Activated naive CD8-positive, alpha-beta T cell treated with anti-CD3 and anti-CD28 coated beads, Interleukin-2, amount 50 U/mL, for 24 hours (primary cell): ENCODE measurements at regions not wholly inside any gene's neighbourhood (a gene's known extent, or its start where the extent isn't known, plus 50 kb on each side); places are given as distances from the start of the nearest gene placed in this dataset.

ENCODE experiments used
- ATAC-seq: fragments of 150-1000 bp; cut with Tn5 transposase; one replicate; pipeline ENCODE4 v1.10.0; 2021
- DNase-seq: peaks from one replicate; pipeline ENCODE4 v3.0.0; 2021
- H3K27ac Mint-ChIP-seq: one replicate; pipeline ENCODE4 v1.8.0; 2021; ENCODE audit warnings: mild to moderate bottlenecking, mixed read lengths
- H3K27me3 Mint-ChIP-seq: one replicate; pipeline ENCODE4 v1.8.0; 2021; ENCODE audit warnings: mixed read lengths
- H3K36me3 Mint-ChIP-seq: one replicate; pipeline ENCODE4 v1.8.0; 2021; ENCODE audit warnings: low read depth, mixed read lengths
- H3K4me1 Mint-ChIP-seq: one replicate; pipeline ENCODE4 v1.8.0; 2021; ENCODE audit warnings: mixed read lengths
- H3K4me3 Mint-ChIP-seq: one replicate; pipeline ENCODE4 v1.8.0; 2021; ENCODE audit warnings: mild to moderate bottlenecking, moderate library complexity, mixed read lengths
- H3K9me3 Mint-ChIP-seq: one replicate; pipeline ENCODE4 v1.8.0; 2021; ENCODE audit warnings: mixed read lengths

- no peak overlapping the region for H3K27ac Mint-ChIP-seq
- no peak for ATAC-seq
- DNase-seq = no peak
- no peaks in the 10 kb centered on the region for H3K4me1 Mint-ChIP-seq
- no peak overlapping the region for H3K4me3 Mint-ChIP-seq
- no peaks in the 10 kb centered on the region for H3K36me3 Mint-ChIP-seq
- peaks cover 4% of the 10 kb centered on the region for H3K27me3 Mint-ChIP-seq
- peaks cover 5% of the 10 kb centered on the region for H3K9me3 Mint-ChIP-seq
These were observed 62.1 kb upstream of the VLDLR start for GRCh38 chr9:2559192-2560152.

- ATAC-seq (no peak), DNase-seq (no peak)
- Mint-ChIP-seq H3K4me1 (no peaks in the 10 kb centered on the region), H3K27ac (no peak overlapping the region), H3K9me3 (peaks cover 5% of the 10 kb centered on the region), H3K27me3 (peaks cover 4% of the 10 kb centered on the region), H3K4me3 (no peak overlapping the region), H3K36me3 (no peaks in the 10 kb centered on the region)
These were observed 61.4 kb upstream of the VLDLR start for GRCh38 chr9:2560180-2560579.

- no peak for DNase-seq
- H3K4me3 Mint-ChIP-seq = no peak overlapping the region
- H3K27me3 Mint-ChIP-seq = no peaks in the 10 kb centered on the region
- no peak for ATAC-seq
- H3K9me3 Mint-ChIP-seq = no peaks in the 10 kb centered on the region
- no peaks in the 10 kb centered on the region for H3K36me3 Mint-ChIP-seq
- H3K4me1 Mint-ChIP-seq = no peaks in the 10 kb centered on the region
- no peak overlapping the region for H3K27ac Mint-ChIP-seq
These were observed 55.8 kb upstream of the VLDLR start for GRCh38 chr9:2565676-2566340.

- Mint-ChIP-seq H3K4me1 (no peaks in the 10 kb centered on the region), H3K36me3 (no peaks in the 10 kb centered on the region), H3K27me3 (peaks cover 3% of the 10 kb centered on the region), H3K9me3 (no peaks in the 10 kb centered on the region), H3K4me3 (no peak overlapping the region), H3K27ac (no peak overlapping the region)
- no peak for ATAC-seq
- no peak for DNase-seq
These were observed 53.7 kb upstream of the VLDLR start for GRCh38 chr9:2567922-2568321.

- DNase-seq = no peak
- no peaks in the 10 kb centered on the region for H3K36me3 Mint-ChIP-seq
- ATAC-seq = no peak
These were observed 52.9 kb upstream of the VLDLR start for GRCh38 chr9:2568689-2569088.

GRCh38 chr9:2570615-2571479, 50.7 kb upstream of the VLDLR start:
- Mint-ChIP-seq H3K27ac (no peak overlapping the region), H3K4me3 (no peak overlapping the region), H3K27me3 (peaks cover 3% of the 10 kb centered on the region), H3K36me3 (no peaks in the 10 kb centered on the region), H3K9me3 (no peaks in the 10 kb centered on the region), H3K4me1 (no peaks in the 10 kb centered on the region)
- ATAC-seq (peak; percentile 96), DNase-seq (peak; percentile 27)

More at GRCh38 chr9:2568689-2569088, 52.9 kb upstream of the VLDLR start:
- Mint-ChIP-seq H3K9me3 (no peaks in the 10 kb centered on the region), H3K4me3 (no peak overlapping the region), H3K27me3 (peaks cover 3% of the 10 kb centered on the region), H3K27ac (no peak overlapping the region), H3K4me1 (no peaks in the 10 kb centered on the region)
